GM12891 (cell line): ENCODE measurements at regions not wholly inside any gene's neighbourhood (a gene's known extent, or its start where the extent isn't known, plus 50 kb on each side); places are given as distances from the start of the nearest gene placed in this dataset.

Source experiments
- PAX5 ChIP-seq: IDR thresholded peaks from 2 replicates; pipeline ENCODE4 v1.6.1; 2011; ENCODE audit warnings: low read length, moderate library complexity, mild to moderate bottlenecking; ENCODE audit not compliant: insufficient read depth, severe bottlenecking
- POLR2A ChIP-seq: IDR thresholded peaks from 2 replicates; pipeline ENCODE4 v1.6.1; 2011; ENCODE audit warnings: low read depth, low read length, control low read depth
- POLR2AphosphoS5 ChIP-seq: IDR thresholded peaks from 2 replicates; pipeline ENCODE4 v1.6.1; 2011; ENCODE audit warnings: low read depth, low read length, control low read depth
- SPI1 ChIP-seq: IDR thresholded peaks from 2 replicates; pipeline ENCODE4 v1.6.1; 2011; ENCODE audit warnings: low read depth, low read length, control low read depth
- TAF1 ChIP-seq: IDR thresholded peaks from 2 replicates; pipeline ENCODE4 v1.6.1; 2011; ENCODE audit warnings: low read depth, low read length, control low read depth

GRCh38 chr13:107882708-107883560 lies 332.4 kb downstream of the LIG4 start:
- TF ChIP-seq POLR2AphosphoS5 (no peak), POLR2A (no peak), TAF1 (no peak), SPI1 (no peak), PAX5 (no peak)
